Smooth muscle cell (in vitro differentiated cells): ENCODE measurements at regions not wholly inside any gene's neighbourhood (a gene's known extent, or its start where the extent isn't known, plus 50 kb on each side); places are given as distances from the start of the nearest gene placed in this dataset.

Experiments used
- DNase-seq: peaks from one replicate; lab custom pipeline; 2025; ENCODE audit not compliant: unreplicated experiment; lab: John Stamatoyannopoulos, UW
- H2AFZ ChIP-seq: fragments of 200-600 bp; sonication (generic); 2 replicates; pipeline ENCODE4 v1.6.0; 2016; ENCODE audit warnings: antibody characterized with exemption, low read depth, mild to moderate bottlenecking
- H3F3A ChIP-seq: fragments of 200-600 bp; sonication (generic); 2 replicates; pipeline ENCODE4 v1.6.0; 2017; ENCODE audit warnings: antibody characterized with exemption, low read depth
- H3K27ac ChIP-seq: fragments of 200-600 bp; sonication (generic); 2 replicates; pipeline ENCODE4 v1.5.1; 2016; ENCODE audit warnings: low read depth, mild to moderate bottlenecking
- H3K27me3 ChIP-seq: fragments of 200-600 bp; sonication (generic); 2 replicates; pipeline ENCODE4 v1.6.1; 2016; ENCODE audit warnings: low read depth, mild to moderate bottlenecking
- H3K36me3 ChIP-seq: fragments of 200-600 bp; sonication (generic); 2 replicates; pipeline ENCODE4 v1.5.1; 2016; ENCODE audit warnings: low read depth
- H3K4me1 ChIP-seq: fragments of 200-600 bp; sonication (generic); 2 replicates; pipeline ENCODE4 v1.5.1; 2016; ENCODE audit warnings: low read depth
- H3K4me2 ChIP-seq: fragments of 200-600 bp; sonication (generic); 2 replicates; pipeline ENCODE4 v1.6.0; 2016; ENCODE audit warnings: mild to moderate bottlenecking
- H3K4me3 ChIP-seq: fragments of 200-600 bp; sonication (generic); 2 replicates; pipeline ENCODE4 v1.5.1; 2016; ENCODE audit warnings: mild to moderate bottlenecking
- H3K79me2 ChIP-seq: fragments of 200-600 bp; sonication (generic); 2 replicates; pipeline ENCODE4 v1.6.0; 2016; ENCODE audit warnings: low read depth, mild to moderate bottlenecking
- H3K9ac ChIP-seq: fragments of 200-600 bp; sonication (generic); 2 replicates; pipeline ENCODE4 v1.6.0; 2016; ENCODE audit warnings: low read depth
- H3K9me3 ChIP-seq: fragments of 200-600 bp; sonication (generic); replicated peaks from 2 replicates; pipeline ENCODE4 v1.5.1; 2016; ENCODE audit warnings: low read depth
- H4K20me1 ChIP-seq: fragments of 200-600 bp; sonication (generic); 2 replicates; pipeline ENCODE4 v1.6.0; 2016; ENCODE audit warnings: low read depth
- CTCF ChIP-seq: fragments of 200-600 bp; sonication (generic); IDR thresholded peaks from 2 replicates; pipeline ENCODE4 v1.5.1; 2017; ENCODE audit warnings: borderline replicate concordance, mild to moderate bottlenecking, antibody characterized with exemption; ENCODE audit not compliant: insufficient read depth, poor library complexity, severe bottlenecking
- whole genome bisulfite sequencing: methylation state at CpG from one replicate; pipeline ENCODE4 v1.1.7; 2016; ENCODE audit warnings: low lambda C conversion rate; 5-methylcytosine and 5-hydroxymethylcytosine counted together

GRCh38 chr3:153429821-153430220 is 267.8 kb downstream of the RAP2B start:
- Histone ChIP-seq H2AFZ (no peak overlapping the region), H3K79me2 (no peaks in the 10 kb centered on the region), H3K27me3 (no peaks in the 10 kb centered on the region), H4K20me1 (no peaks in the 10 kb centered on the region), H3K9me3 (no peaks in the 10 kb centered on the region), H3K4me2 (no peak overlapping the region), H3K4me3 (no peak overlapping the region), H3K4me1 (no peaks in the 10 kb centered on the region), H3K27ac (no peak overlapping the region), H3K36me3 (no peaks in the 10 kb centered on the region), H3K9ac (no peak overlapping the region), H3F3A (no peaks in the 10 kb centered on the region)
- DNase-seq: no peak
- 27% methylated on average over 4 of the region's 4 CpGs for WGBS
- no peak for TF ChIP-seq CTCF

- H4K20me1 ChIP-seq: no peaks in the 10 kb centered on the region
- H3K9me3 ChIP-seq: no peaks in the 10 kb centered on the region
- H2AFZ ChIP-seq: no peak overlapping the region
- H3K27ac ChIP-seq: no peak overlapping the region
- no peaks in the 10 kb centered on the region for H3K27me3 ChIP-seq
- DNase-seq: no peak
- H3K4me2 ChIP-seq: no peak overlapping the region
- no peaks in the 10 kb centered on the region for H3K4me1 ChIP-seq
- 91% methylated on average over 1 of the region's 1 CpG for WGBS
- H3F3A ChIP-seq: no peaks in the 10 kb centered on the region
- H3K9ac ChIP-seq: no peak overlapping the region
- H3K36me3 ChIP-seq: no peaks in the 10 kb centered on the region
- H3K4me3 ChIP-seq: no peak overlapping the region
- H3K79me2 ChIP-seq: no peaks in the 10 kb centered on the region
- TF ChIP-seq CTCF: no peak
These were observed 269.1 kb downstream of the RAP2B start for GRCh38 chr3:153431076-153431475.

GRCh38 chr3:153437666-153438065 is 275.6 kb downstream of the RAP2B start:
- H3K4me1 ChIP-seq: peaks cover 4% of the 10 kb centered on the region
- H3K27me3 ChIP-seq: no peaks in the 10 kb centered on the region
- H4K20me1 ChIP-seq: no peaks in the 10 kb centered on the region
- no peaks in the 10 kb centered on the region for H3K9me3 ChIP-seq
- no peak for TF ChIP-seq CTCF
- DNase-seq: no peak
- no peaks in the 10 kb centered on the region for H3K36me3 ChIP-seq
- H3F3A ChIP-seq: no peaks in the 10 kb centered on the region
- H3K4me3 ChIP-seq: no peak overlapping the region
- H3K9ac ChIP-seq: no peak overlapping the region
- no peak overlapping the region for H3K4me2 ChIP-seq
- no peak overlapping the region for H2AFZ ChIP-seq
- WGBS: 76% methylated on average over 2 of the region's 2 CpGs
- no peak overlapping the region for H3K27ac ChIP-seq
- H3K79me2 ChIP-seq: no peaks in the 10 kb centered on the region

GRCh38 chr3:153438271-153438670 is 276.2 kb downstream of the RAP2B start:
- DNase-seq: no peak
- no peaks in the 10 kb centered on the region for H3K9me3 ChIP-seq
- TF ChIP-seq CTCF: no peak
- H3K27me3 ChIP-seq: no peaks in the 10 kb centered on the region
- WGBS: 94% methylated on average over 3 of the region's 3 CpGs
- no peak overlapping the region for H3K4me3 ChIP-seq
- peaks cover 4% of the 10 kb centered on the region for H3K4me1 ChIP-seq
- H3K79me2 ChIP-seq: no peaks in the 10 kb centered on the region
- no peaks in the 10 kb centered on the region for H4K20me1 ChIP-seq
- H3K36me3 ChIP-seq: no peaks in the 10 kb centered on the region
- no peak overlapping the region for H3K27ac ChIP-seq
- no peak overlapping the region for H2AFZ ChIP-seq
- no peak overlapping the region for H3K4me2 ChIP-seq
- H3K9ac ChIP-seq: no peak overlapping the region
- no peaks in the 10 kb centered on the region for H3F3A ChIP-seq
